GM18867 (cell line): ENCODE measurements at regions not wholly inside any gene's neighbourhood (a gene's known extent, or its start where the extent isn't known, plus 50 kb on each side); places are given as distances from the start of the nearest gene placed in this dataset.

Experiments used
- ATAC-seq: cut with Tn5 transposase; IDR thresholded peaks from one replicate; pipeline ENCODE4 v1.9.1; 2021; ENCODE audit warnings: mild to moderate bottlenecking, moderate library complexity; ENCODE audit not compliant: unreplicated experiment

DNA sequence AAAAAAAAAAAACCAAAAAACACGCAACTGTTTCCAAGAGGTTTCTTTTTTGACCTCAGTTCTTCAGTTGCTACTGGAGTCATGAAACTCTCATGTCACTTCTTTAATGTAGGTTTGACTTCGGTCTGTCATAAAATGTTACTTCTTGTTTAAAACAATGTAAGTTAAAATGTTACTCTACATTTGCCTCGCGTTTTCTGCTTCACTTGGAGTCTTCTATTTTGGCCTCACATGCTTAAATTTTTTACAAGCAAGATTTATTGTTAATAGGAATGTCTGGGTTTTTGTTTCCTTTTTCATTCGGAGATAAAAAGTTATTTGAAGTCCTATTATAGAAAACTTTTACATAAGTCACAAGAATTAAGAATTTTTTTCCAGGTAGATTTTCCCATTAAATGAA is 880.2 kb downstream of the LTN1 start:
- no peak for ATAC-seq

DNA sequence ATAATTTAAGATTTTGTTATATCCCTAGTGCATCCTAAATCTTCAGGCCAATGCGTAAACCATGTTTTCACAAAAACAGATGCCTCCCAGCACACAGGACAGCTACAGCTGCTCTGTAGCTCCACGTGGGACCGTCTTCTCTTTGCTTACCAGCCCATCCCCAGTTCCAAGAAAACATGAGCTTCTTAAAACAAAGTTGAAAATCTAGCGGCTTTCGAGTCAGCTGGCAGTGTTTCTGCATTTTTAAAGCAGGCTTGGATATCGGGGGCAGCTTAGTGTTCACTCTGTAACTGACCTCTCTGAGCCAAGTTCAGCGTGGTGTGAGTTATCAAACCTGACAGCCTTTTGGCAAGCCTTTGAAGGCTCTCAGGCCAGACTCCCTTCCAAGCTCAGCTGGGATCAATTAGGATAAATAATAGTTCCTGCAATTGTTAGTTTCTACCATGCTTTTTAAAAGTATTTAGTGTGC is 881.5 kb downstream of the LTN1 start:
- ATAC-seq, result no peak

- ATAC-seq, result no peak
These were observed 882.0 kb downstream of the LTN1 start for GRCh38 chr21:28110716-28111115.

DNA sequence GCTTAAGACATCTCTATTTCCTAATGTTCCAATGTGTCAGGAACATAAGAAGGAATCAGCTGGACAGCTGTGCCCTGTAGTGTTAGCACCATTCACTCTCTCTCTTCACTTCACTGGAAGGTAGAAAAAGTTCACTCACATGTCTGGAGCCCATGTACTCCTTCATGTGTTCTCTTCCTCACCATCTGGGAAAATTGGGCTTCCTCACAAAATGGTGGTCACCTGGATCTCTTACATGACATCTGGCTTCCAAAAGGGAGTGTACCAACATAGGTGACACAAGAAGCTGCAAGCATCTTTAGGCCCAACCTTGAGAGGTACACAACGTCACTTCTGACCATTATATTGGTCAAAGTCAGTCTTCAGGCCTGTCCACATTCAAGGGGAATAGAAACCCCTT is 882.6 kb downstream of the LTN1 start:
- no peak for ATAC-seq

DNA sequence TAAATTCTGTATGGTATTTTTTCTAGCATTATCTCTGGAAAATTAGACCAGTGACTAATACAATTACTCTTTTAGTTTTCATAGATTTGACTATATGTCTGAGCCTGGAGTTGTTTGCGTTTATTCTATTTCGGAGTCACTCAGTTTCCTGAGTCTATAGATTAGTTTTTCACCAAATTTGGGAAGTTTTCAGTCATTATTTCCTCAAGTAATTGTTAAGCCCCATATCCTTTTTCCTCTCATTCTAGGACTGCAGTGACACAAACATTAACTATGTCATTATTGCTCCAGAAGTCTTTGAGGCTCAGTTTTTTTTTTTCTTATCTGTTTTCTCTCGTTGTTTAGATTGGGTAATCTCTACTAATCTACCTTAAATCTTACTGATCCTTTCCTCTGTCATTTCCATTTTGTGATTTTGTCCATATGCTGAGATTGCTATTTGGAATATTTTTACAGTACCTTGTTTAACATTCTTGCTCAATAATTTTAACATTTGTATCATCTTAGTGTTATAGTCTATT is 886.2 kb downstream of the LTN1 start:
- no peak for ATAC-seq

DNA sequence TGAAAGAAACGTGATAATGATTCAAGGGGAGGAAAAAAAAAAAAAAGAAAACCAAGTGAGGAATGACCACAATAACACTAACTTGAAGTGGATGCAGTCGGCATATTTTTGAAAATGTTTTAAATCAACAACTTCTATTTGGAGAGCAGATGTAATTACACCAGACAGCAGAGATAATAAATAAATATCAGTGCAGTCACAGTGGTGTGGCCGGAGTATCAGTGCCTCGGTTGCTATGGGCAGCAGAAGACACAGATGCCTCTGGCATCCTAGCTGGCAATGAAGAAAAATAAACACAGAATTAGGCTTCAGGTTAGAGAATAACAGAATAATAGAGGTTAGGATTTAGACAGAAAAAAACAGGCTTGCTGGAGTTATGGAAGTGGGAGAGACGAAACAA is 888.3 kb downstream of the LTN1 start:
- ATAC-seq, result no peak

DNA sequence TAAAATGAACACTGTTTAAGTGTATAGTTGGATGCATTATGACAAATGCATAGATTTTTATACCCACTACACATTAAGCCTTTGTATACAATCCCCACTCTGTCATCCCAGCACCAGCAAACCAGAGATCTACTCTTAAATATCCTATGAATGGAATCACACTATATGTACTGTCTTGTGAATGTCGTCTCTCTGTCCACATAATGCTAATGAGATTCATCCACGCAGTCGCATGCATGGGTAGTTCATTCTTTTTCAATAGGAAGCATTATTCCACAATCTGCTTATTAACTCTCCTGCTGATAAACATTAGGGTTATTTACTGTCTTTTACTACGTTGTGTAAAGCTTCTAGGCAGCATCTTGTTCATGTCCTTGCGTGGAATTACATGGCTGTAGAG is 892.3 kb downstream of the LTN1 start:
- no peak for ATAC-seq

DNA sequence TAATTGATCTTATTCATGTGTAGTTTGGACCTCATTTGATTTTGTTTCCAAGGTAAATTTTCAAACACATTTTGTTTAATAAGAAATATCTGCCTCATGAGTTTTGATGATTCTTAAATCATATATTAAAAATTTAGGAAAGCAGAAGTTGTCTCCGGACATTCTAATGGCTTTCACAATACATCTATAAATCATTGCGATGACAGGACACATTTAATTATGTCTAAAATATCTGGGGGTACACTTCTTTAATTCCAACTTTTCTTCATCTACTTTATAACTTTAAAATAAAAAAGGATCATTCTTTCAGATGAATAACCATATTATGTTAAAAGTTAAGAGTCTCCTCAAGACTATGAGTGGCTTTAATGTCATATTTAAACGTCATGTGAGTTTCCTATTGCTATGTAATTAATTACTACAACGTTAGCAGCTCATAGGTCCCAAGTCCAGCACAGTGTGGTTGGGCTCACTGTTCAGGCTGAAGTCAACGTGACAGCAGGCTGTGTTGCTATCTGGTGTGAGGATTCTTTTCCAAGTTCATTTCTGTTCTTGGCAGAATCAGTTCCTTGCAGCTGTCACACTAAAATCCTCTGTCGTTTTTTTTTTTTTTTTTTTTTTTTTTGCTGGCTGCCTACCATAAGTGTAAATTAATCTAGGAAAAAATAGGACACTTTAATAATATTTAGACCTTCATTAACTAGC is 893.5 kb downstream of the LTN1 start:
- no peak for ATAC-seq

DNA sequence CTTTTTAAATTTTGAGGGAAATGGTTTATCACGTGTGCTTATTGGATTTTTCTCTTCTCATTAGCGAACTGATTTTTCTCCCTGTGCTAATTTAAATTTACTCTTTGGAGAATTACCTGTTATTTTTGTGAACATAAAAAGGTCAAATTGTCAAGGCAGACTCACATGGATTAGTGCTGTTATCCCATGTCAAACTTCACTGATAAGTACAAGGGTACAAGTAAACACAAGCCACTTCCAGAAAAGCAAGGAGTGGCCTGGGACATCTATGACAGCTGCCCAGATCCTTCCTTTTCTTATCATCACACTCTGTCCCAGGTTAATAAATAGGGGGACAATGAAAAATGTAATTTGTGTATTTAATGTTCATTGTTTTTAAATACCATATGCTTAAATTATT is 901.2 kb downstream of the LTN1 start:
- no peak for ATAC-seq

GRCh38 chr21:28090546-28090945 is 902.1 kb downstream of the LTN1 start:
- no peak for ATAC-seq

GRCh38 chr21:28089599-28090441 is 902.9 kb downstream of the LTN1 start:
- ATAC-seq, result no peak

DNA sequence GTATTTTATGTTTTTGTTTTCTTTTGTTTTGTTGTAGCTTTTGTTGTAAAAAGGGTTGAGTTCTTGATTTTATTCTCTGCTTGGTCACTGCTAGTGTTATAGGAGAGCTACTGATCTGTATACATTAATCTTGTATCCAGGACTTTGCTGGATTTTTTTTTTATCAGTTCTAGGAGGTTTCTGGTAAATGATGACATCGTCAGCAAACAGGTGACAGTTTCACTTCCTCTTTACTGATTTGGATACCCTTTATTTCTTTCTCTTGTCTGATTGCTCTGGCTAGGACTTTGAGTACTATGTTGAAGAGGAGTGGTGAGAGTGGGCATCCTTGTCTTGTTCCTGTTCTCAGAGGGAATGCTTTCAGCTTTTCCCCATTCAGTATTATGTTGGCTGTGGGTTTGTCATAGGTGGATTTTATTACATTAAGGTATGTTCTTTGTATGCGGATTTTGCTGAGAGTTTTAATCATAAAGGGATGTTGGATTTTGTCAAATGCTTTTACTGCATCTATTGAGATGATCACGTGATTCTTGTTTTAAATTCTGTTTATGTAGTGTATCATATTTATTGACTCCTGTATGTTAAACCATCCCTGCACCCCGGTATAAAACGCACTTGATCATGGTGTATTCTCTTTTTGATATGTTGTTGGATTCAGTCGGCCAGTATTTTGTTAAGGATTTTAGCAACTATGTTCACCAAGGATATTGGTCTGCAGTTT is 905.7 kb downstream of the LTN1 start:
- no peak for ATAC-seq

GRCh38 chr21:28084951-28085350 is 907.7 kb downstream of the LTN1 start:
- no peak for ATAC-seq

GRCh38 chr21:28083350-28083749 is 909.3 kb downstream of the LTN1 start:
- no peak for ATAC-seq

DNA sequence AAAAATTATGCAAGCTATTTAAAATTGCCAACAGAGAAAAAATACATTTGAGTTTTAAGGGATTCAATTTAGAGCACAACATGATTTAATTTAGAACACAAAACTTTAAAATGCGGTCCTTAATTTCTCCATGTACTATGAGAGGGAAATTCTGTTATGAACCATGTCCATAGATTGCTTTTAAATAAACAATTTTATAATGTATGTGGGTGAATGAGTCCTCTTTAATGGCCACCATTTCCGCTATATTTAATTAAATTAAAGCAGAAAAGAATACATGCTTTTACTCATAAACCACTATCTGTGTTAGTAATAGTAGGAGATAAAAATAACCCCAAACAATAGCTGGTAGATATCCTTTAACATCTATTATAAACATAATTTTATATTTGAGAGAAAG is 914.6 kb downstream of the LTN1 start:
- ATAC-seq, result no peak

DNA sequence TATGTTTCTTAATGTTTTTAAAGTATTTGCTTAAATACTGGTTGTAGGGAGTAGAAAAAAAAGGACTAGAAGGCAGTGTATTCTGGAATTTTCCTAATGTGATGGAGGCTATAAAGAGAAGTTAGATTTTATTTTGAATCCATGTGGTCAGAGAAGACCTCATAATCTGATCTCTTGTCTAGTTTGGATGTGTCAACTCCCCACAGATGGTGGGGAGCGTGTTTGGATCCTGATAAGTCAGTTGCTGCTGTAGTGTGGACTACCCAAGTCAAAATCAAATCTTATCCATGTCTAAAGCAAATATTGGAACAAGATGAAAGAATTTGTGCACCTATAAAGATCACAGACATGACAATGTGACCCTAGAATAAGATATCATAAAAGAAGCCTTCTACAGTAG is 918.0 kb downstream of the LTN1 start:
- no peak for ATAC-seq

DNA sequence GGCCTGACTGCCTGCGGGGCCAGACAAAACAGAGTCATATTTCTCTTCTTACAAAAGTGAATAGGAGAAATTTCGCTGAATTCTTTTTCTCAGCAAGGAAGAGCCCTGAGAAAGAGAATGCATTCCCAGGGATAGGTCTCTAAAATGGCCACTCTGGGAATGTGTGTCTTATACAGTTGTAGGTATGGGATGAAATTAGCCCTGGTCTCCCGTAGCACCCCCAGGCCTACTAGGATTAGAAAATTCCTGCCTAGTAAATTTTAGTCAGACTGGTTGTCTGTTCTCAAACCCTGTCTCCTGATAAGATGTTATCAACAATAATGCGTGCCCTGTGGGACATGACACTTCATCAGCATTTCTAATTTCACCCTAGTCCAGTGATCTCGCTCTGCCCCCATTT is 920.1 kb downstream of the LTN1 start:
- ATAC-seq, result no peak

GRCh38 chr21:28069450-28069923 is 923.2 kb downstream of the LTN1 start:
- no peak for ATAC-seq

- no peak for ATAC-seq
These were observed 924.0 kb downstream of the LTN1 start for GRCh38 chr21:28068455-28069358.
